H1 (cell line): ENCODE measurements at regions not wholly inside any gene's neighbourhood (a gene's known extent, or its start where the extent isn't known, plus 50 kb on each side); places are given as distances from the start of the nearest gene placed in this dataset.
"Not testable (repeated sequence)": the region's sequence is repeated elsewhere in the genome, so short reads cannot be mapped to it uniquely, and the experiment has no call there.

Experiments used
- CTCF ChIA-PET: fragments of 300-600 bp; sonication (Branson Sonifier 250); formaldehyde crosslinking; loops from one replicate; lab custom pipeline; 2021; ENCODE audit not compliant: partially characterized antibody; lab: Charles Lee
- POLR2A ChIA-PET: fragments of 300-600 bp; sonication (Branson Sonifier 250); formaldehyde crosslinking; loops from one replicate; lab custom pipeline; 2021; ENCODE audit warnings: inconsistent platforms; ENCODE audit not compliant: partially characterized antibody; lab: Charles Lee
- DNase-seq, 2 experiments: peaks; one replicate each; pipeline versions ENCODE4 v3.0.0 to v3.0.0-alpha.2; 2010 to 2022; ENCODE audit warnings: low spot score in 2 of 2, low read depth in 1 of 2, mixed read lengths in 1 of 2
- FAIRE-seq: peaks from 2 replicates; lab custom pipeline; 2011; peaks lifted over from hg19 to GRCh38; lab: Jason Lieb, UNC
- H2AFZ ChIP-seq: 2 replicates; pipeline ENCODE4 v1.8.1; 2012; ENCODE audit warnings: low read length, inconsistent platforms
- H2AK5ac ChIP-seq: 2 replicates; pipeline ENCODE4 v1.6.1; 2013; ENCODE audit warnings: low read depth, low read length
- H2BK120ac ChIP-seq: replicated peaks from 2 replicates; pipeline ENCODE3; 2013; ENCODE audit warnings: low read depth, low read length, inconsistent platforms
- H2BK12ac ChIP-seq: 2 replicates; pipeline ENCODE4 v1.6.1; 2013; ENCODE audit warnings: low read depth, low read length
- H2BK15ac ChIP-seq: 2 replicates; pipeline ENCODE4 v1.6.1; 2013; ENCODE audit warnings: low read length
- H2BK20ac ChIP-seq: 2 replicates; pipeline ENCODE4 v1.6.1; 2013; ENCODE audit warnings: low read length
- H2BK5ac ChIP-seq: 2 replicates; pipeline ENCODE4 v1.6.1; 2013; ENCODE audit warnings: low read depth, low read length
- H3K14ac ChIP-seq: 2 replicates; pipeline ENCODE4 v1.6.1; 2013; ENCODE audit warnings: inconsistent platforms; ENCODE audit not compliant: insufficient read length
- H3K18ac ChIP-seq: 2 replicates; pipeline ENCODE4 v1.6.1; 2013; ENCODE audit warnings: low read length; ENCODE audit errors: extremely low read depth
- H3K23ac ChIP-seq: 2 replicates; pipeline ENCODE4 v1.6.1; 2013; ENCODE audit warnings: inconsistent platforms; ENCODE audit not compliant: insufficient read length
- H3K23me2 ChIP-seq: 2 replicates; pipeline ENCODE4 v1.6.1; 2013; ENCODE audit warnings: low read depth, low read length
- H3K27ac ChIP-seq: 2 replicates; pipeline ENCODE4 v1.6.1; 2011; ENCODE audit warnings: low read depth, low read length, inconsistent platforms
- H3K27me3 ChIP-seq, 4 experiments: replicated peaks in 1 of 4; 1 replicate in 1 of 4; 2 replicates in 3 of 4; pipeline versions ENCODE4 v1.6.1 to v1.8.1; 2011 to 2013; ENCODE audit warnings: low read length in 3 of 4, mild to moderate bottlenecking in 3 of 4, inconsistent platforms in 2 of 4, mixed read lengths in 2 of 4, moderate library complexity in 1 of 4; ENCODE audit not compliant: control insufficient read depth in 3 of 4, insufficient read depth in 3 of 4; ENCODE audit errors: extremely low read depth in 1 of 4
- H3K36me3 ChIP-seq, 4 experiments: 2 replicates each; pipeline versions ENCODE4 v1.6.1 to v1.8.1; 2011 to 2013; ENCODE audit warnings: mild to moderate bottlenecking in 4 of 4, low read length in 3 of 4, moderate library complexity in 2 of 4, control low read depth in 1 of 4, inconsistent platforms in 1 of 4; ENCODE audit not compliant: insufficient read depth in 4 of 4, control insufficient read depth in 2 of 4
- H3K4ac ChIP-seq: replicated peaks from 2 replicates; pipeline ENCODE3; 2013; ENCODE audit warnings: low read length, low read depth, mixed read lengths, inconsistent platforms; ENCODE audit not compliant: insufficient read length
- H3K4me1 ChIP-seq, 4 experiments: replicated peaks in 1 of 4; 1 replicate in 1 of 4; 2 replicates in 3 of 4; pipeline versions ENCODE4 v1.6.1 to v1.8.1; 2011 to 2013; ENCODE audit warnings: low read length in 3 of 4, inconsistent platforms in 2 of 4, mixed read lengths in 1 of 4; ENCODE audit not compliant: insufficient read depth in 4 of 4, control insufficient read depth in 3 of 4
- H3K4me2 ChIP-seq, 2 experiments: 2 replicates each; pipeline versions ENCODE4 v1.6.1 to v1.8.1; 2011 to 2013; ENCODE audit warnings: low read depth in 2 of 2, low read length in 2 of 2, control low read depth in 1 of 2, inconsistent platforms in 1 of 2, mild to moderate bottlenecking in 1 of 2; ENCODE audit not compliant: insufficient read depth in 1 of 2
- H3K4me3 ChIP-seq, 4 experiments: fragments of 200-600, 300-600 bp in 1 of 4; sonication (generic), shearing (Covaris generic), sonication (Bioruptor Twin) in 1 of 4; 2 replicates each; pipeline versions ENCODE4 v1.5.1 to v1.8.1; 2011 to 2016; ENCODE audit warnings: low read length in 4 of 4, low read depth in 3 of 4, control low read depth in 2 of 4, inconsistent platforms in 2 of 4, mild to moderate bottlenecking in 2 of 4, mixed read lengths in 1 of 4, moderate library complexity in 1 of 4; ENCODE audit not compliant: insufficient read depth in 2 of 4; ENCODE audit errors: extremely low read depth in 1 of 4
- H3K56ac ChIP-seq: replicated peaks from 2 replicates; pipeline ENCODE3; 2013; ENCODE audit warnings: low read depth, mild to moderate bottlenecking, mixed read lengths, low read length, inconsistent platforms; ENCODE audit not compliant: insufficient read length
- H3K79me1 ChIP-seq: 2 replicates; pipeline ENCODE4 v1.6.1; 2013; ENCODE audit warnings: low read depth, low read length, control low read depth
- H3K79me2 ChIP-seq, 2 experiments: 2 replicates each; pipeline versions ENCODE4 v1.6.1 to v1.8.1; 2012 to 2013; ENCODE audit warnings: low read length in 2 of 2, mild to moderate bottlenecking in 2 of 2, inconsistent platforms in 1 of 2; ENCODE audit not compliant: insufficient read depth in 2 of 2, control insufficient read depth in 1 of 2
- H3K9ac ChIP-seq, 4 experiments: replicated peaks in 1 of 4; 1 replicate in 1 of 4; 2 replicates in 3 of 4; pipeline versions ENCODE4 v1.6.1 to v1.8.1; 2011 to 2013; ENCODE audit warnings: low read depth in 3 of 4, low read length in 3 of 4, control low read depth in 2 of 4, mild to moderate bottlenecking in 2 of 4, moderate library complexity in 2 of 4, inconsistent platforms in 1 of 4; ENCODE audit errors: extremely low read depth in 1 of 4
- H3K9me3 ChIP-seq, 2 experiments: 2 replicates each; pipeline versions ENCODE4 v1.6.1 to v1.8.1; 2012 to 2013; ENCODE audit warnings: mild to moderate bottlenecking in 2 of 2, moderate library complexity in 2 of 2, control low read depth in 1 of 2, inconsistent platforms in 1 of 2, low read depth in 1 of 2, low read length in 1 of 2, mixed read lengths in 1 of 2; ENCODE audit not compliant: insufficient read depth in 2 of 2
- H4K20me1 ChIP-seq, 2 experiments: replicated peaks in 1 of 2; 2 replicates each; pipeline versions ENCODE3 to v1.8.1; 2011 to 2013; ENCODE audit warnings: inconsistent platforms in 2 of 2, low read length in 2 of 2, mild to moderate bottlenecking in 1 of 2; ENCODE audit not compliant: insufficient read depth in 2 of 2, control insufficient read depth in 1 of 2
- H4K5ac ChIP-seq: 2 replicates; pipeline ENCODE4 v1.6.1; 2013; ENCODE audit warnings: low read length, low read depth, mixed read lengths, inconsistent platforms; ENCODE audit not compliant: insufficient read length
- H4K8ac ChIP-seq: 2 replicates; pipeline ENCODE4 v1.8.0; 2013; ENCODE audit warnings: mild to moderate bottlenecking, moderate library complexity, low read length, inconsistent platforms; ENCODE audit not compliant: insufficient read depth; ENCODE audit errors: extremely low read depth
- H4K91ac ChIP-seq: replicated peaks from 2 replicates; pipeline ENCODE3; 2013; ENCODE audit warnings: low read length, mixed read lengths, inconsistent platforms; ENCODE audit not compliant: insufficient read length
- WGBS, 2 experiments: shearing (Covaris generic) in 1 of 2; methylation state at CpG; one replicate each; pipeline versions ENCODE4 v1.1.6 to v1.1.7; 2013 to 2015; ENCODE audit warnings: low lambda C conversion rate in 2 of 2, mixed read lengths in 2 of 2, inconsistent platforms in 1 of 2, low coverage in 1 of 2, missing lambda C conversion rate in 1 of 2; ENCODE audit not compliant: insufficient replicate concordance in 2 of 2, insufficient coverage in 1 of 2, insufficient read length in 1 of 2; ENCODE audit errors: extremely low coverage in 1 of 2, missing lambda C conversion rate in 1 of 2; 5-methylcytosine and 5-hydroxymethylcytosine counted together

DNA sequence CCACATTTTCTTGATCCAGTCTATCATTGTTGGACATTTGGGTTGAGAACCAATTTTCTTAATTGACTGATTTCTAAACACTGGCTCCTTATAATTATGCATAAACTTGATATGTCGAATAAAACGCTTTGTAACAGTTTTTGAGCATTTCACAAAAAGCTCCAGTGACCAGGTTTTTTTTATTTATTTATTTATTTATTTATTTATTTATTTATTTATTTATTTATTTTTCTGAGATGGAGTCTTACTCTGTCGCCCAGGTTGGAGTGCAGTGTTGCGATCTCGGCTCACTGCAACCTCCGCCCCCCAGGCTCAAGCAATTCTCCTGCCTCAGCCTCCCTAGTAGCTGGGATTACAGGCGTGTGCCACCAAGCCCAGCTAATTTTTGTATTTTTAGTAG is 71.4 kb downstream of the LHX9 start:
- H2BK15ac ChIP-seq, H2AFZ ChIP-seq, H3K27ac ChIP-seq, H2BK20ac ChIP-seq, H3K23ac ChIP-seq, H2BK12ac ChIP-seq, H2BK120ac ChIP-seq, H3K14ac ChIP-seq, H3K4ac ChIP-seq, DNase-seq, H3K18ac ChIP-seq, H3K79me1 ChIP-seq, H2AK5ac ChIP-seq, H3K79me2 ChIP-seq, FAIRE-seq, H4K8ac ChIP-seq, H3K23me2 ChIP-seq, H3K4me3 ChIP-seq, H3K4me1 ChIP-seq, H2BK5ac ChIP-seq, H3K9me3 ChIP-seq, H4K91ac ChIP-seq, H4K5ac ChIP-seq, H3K9ac ChIP-seq, H3K4me2 ChIP-seq, H4K20me1 ChIP-seq, H3K56ac ChIP-seq, POLR2A ChIA-PET, H3K36me3 ChIP-seq, H3K27me3 ChIP-seq: not testable (repeated sequence)
- CTCF ChIA-PET, result interaction anchor here (0.7 kb wide), 1 partner anchor 13 kb away, joined by 3 read pairs; no protein-coding TSS in a partner anchor
- WGBS, 2 experiments, result 99% methylated on average over 7 of the region's 7 CpGs; no CpG with 5 or more reads in 1 of the 2 experiments
